HL-60 (cell line): ENCODE measurements at regions not wholly inside any gene's neighbourhood (a gene's known extent, or its start where the extent isn't known, plus 50 kb on each side); places are given as distances from the start of the nearest gene placed in this dataset.

ENCODE experiments used
- DNase-seq, 2 experiments: peaks; one replicate each; pipeline ENCODE4 v3.0.0-alpha.2; 2010 to 2020; ENCODE audit warnings: low read depth in 1 of 2, low spot score in 1 of 2
- H3K27ac ChIP-seq: fragments of 250-450 bp; sonication (Bioruptor Pico); replicated peaks from 2 replicates; pipeline ENCODE4 v1.5.1; 2020; ENCODE audit warnings: mild to moderate bottlenecking, moderate library complexity
- H3K27me3 ChIP-seq: fragments of 250-450 bp; sonication (Bioruptor Pico); 2 replicates; pipeline ENCODE4 v1.5.1; 2021; ENCODE audit warnings: mild to moderate bottlenecking, moderate library complexity; ENCODE audit not compliant: insufficient read depth, poor library complexity, severe bottlenecking
- H3K4me3 ChIP-seq: replicated peaks from 2 replicates; pipeline ENCODE4 v1.5.1; 2011; ENCODE audit warnings: mild to moderate bottlenecking, control low read depth, low read length; ENCODE audit not compliant: insufficient read depth
- CTCF ChIP-seq: IDR thresholded peaks from one replicate; pipeline ENCODE4 v1.5.1; 2011; ENCODE audit warnings: low read length, control low read depth, inconsistent platforms; ENCODE audit not compliant: insufficient read depth
- GABPA ChIP-seq: IDR thresholded peaks from 2 replicates; pipeline ENCODE4 v1.6.1; 2012; ENCODE audit warnings: low read depth
- POLR2AphosphoS5 ChIP-seq: IDR thresholded peaks from 2 replicates; pipeline ENCODE4 v1.6.1; 2012; ENCODE audit warnings: low read depth
- REST ChIP-seq: IDR thresholded peaks from 2 replicates; pipeline ENCODE4 v1.6.1; 2012; ENCODE audit warnings: low read depth; ENCODE audit not compliant: insufficient replicate concordance
- SPI1 ChIP-seq: IDR thresholded peaks from 2 replicates; pipeline ENCODE4 v1.6.1; 2012; ENCODE audit warnings: low read depth, mild to moderate bottlenecking, borderline replicate concordance

GRCh38 chr12:19608039-19608438 lies 168.7 kb downstream of the AEBP2 start:
- DNase-seq, result no peak
- TF ChIP-seq GABPA (no peak), SPI1 (no peak), CTCF (no peak), POLR2AphosphoS5 (no peak), REST (no peak)
- H3K27ac ChIP-seq, result no peak overlapping the region
- H3K27me3 ChIP-seq, result no peaks in the 10 kb centered on the region
- H3K4me3 ChIP-seq, result no peak overlapping the region

- TF ChIP-seq REST (no peak), GABPA (no peak), POLR2AphosphoS5 (no peak), SPI1 (no peak), CTCF (no peak)
- no peak for DNase-seq
- no peak overlapping the region for H3K27ac ChIP-seq
- H3K27me3 ChIP-seq, result no peaks in the 10 kb centered on the region
- no peak overlapping the region for H3K4me3 ChIP-seq
Measured at GRCh38 chr12:19613051-19613535, 173.8 kb downstream of the AEBP2 start.

GRCh38 chr12:19614601-19615383 lies 175.5 kb downstream of the AEBP2 start:
- Histone ChIP-seq H3K27ac (no peak overlapping the region), H3K4me3 (no peak overlapping the region), H3K27me3 (no peaks in the 10 kb centered on the region)
- no peak for DNase-seq
- TF ChIP-seq GABPA, result no peak
- no peak for TF ChIP-seq REST
- TF ChIP-seq CTCF, result no peak
- TF ChIP-seq POLR2AphosphoS5, result no peak
- TF ChIP-seq SPI1, result no peak
